MM.1S (cell line): ENCODE measurements at regions not wholly inside any gene's neighbourhood (a gene's known extent, or its start where the extent isn't known, plus 50 kb on each side); places are given as distances from the start of the nearest gene placed in this dataset.

Experiments used
- DNase-seq: peaks from one replicate; pipeline ENCODE4 v3.0.0-alpha.2; 2015
- H2AFZ ChIP-seq: fragments of 300-600 bp; sonication (generic); 2 replicates; pipeline ENCODE4 v1.6.0; 2016; ENCODE audit warnings: antibody characterized with exemption, low read length
- H3F3A ChIP-seq: fragments of 300-600 bp; sonication (generic); 2 replicates; pipeline ENCODE4 v1.6.1; 2016; ENCODE audit warnings: mild to moderate bottlenecking, antibody characterized with exemption, low read length, moderate library complexity, mixed read lengths; ENCODE audit not compliant: insufficient read depth
- H3K27ac ChIP-seq: fragments of 300-600 bp; sonication (generic); 2 replicates; pipeline ENCODE4 v1.5.1; 2016; ENCODE audit warnings: mild to moderate bottlenecking, low read length
- H3K27me3 ChIP-seq: fragments of 300-600 bp; sonication (generic); replicated peaks from 2 replicates; pipeline ENCODE4 v1.6.0; 2016; ENCODE audit warnings: low read length; ENCODE audit not compliant: insufficient read depth
- H3K36me3 ChIP-seq: fragments of 300-600 bp; sonication (generic); replicated peaks from 2 replicates; pipeline ENCODE4 v1.6.1; 2016; ENCODE audit warnings: mild to moderate bottlenecking, low read length, mixed read lengths; ENCODE audit not compliant: insufficient read depth
- H3K4me1 ChIP-seq: fragments of 300-600 bp; sonication (generic); 2 replicates; pipeline ENCODE4 v1.6.1; 2016; ENCODE audit warnings: low read length, mixed read lengths
- H3K4me2 ChIP-seq: fragments of 300-600 bp; sonication (generic); 2 replicates; pipeline ENCODE4 v1.6.0; 2016; ENCODE audit warnings: low read depth, low read length
- H3K4me3 ChIP-seq: fragments of 300-600 bp; sonication (generic); 2 replicates; pipeline ENCODE4 v1.5.1; 2016; ENCODE audit warnings: low read length, mixed read lengths
- H3K79me2 ChIP-seq: fragments of 300-600 bp; sonication (generic); 2 replicates; pipeline ENCODE4 v1.6.1; 2016; ENCODE audit warnings: mixed run types, low read length, mixed read lengths
- H3K9ac ChIP-seq: fragments of 300-600 bp; sonication (generic); 2 replicates; pipeline ENCODE4 v1.6.1; 2016; ENCODE audit warnings: low read length, mixed read lengths
- H3K9me2 ChIP-seq: fragments of 300-600 bp; sonication (generic); replicated peaks from 2 replicates; pipeline ENCODE4 v1.6.1; 2016; ENCODE audit warnings: mild to moderate bottlenecking, low read length, mixed read lengths; ENCODE audit not compliant: insufficient read depth
- H3K9me3 ChIP-seq: fragments of 300-600 bp; sonication (generic); replicated peaks from 2 replicates; pipeline ENCODE4 v1.6.1; 2016; ENCODE audit warnings: mild to moderate bottlenecking, low read length, mixed read lengths; ENCODE audit not compliant: insufficient read depth
- H4K20me1 ChIP-seq: fragments of 300-600 bp; sonication (generic); 2 replicates; pipeline ENCODE4 v1.6.1; 2016; ENCODE audit warnings: mild to moderate bottlenecking, low read length, moderate library complexity, mixed read lengths; ENCODE audit not compliant: insufficient read depth
- CTCF ChIP-seq: fragments of 300-600 bp; sonication (generic); IDR thresholded peaks from 2 replicates; pipeline ENCODE4 v1.5.1; 2016; ENCODE audit warnings: antibody characterized with exemption, low read length, mixed read lengths
- EZH2 ChIP-seq: fragments of 300-600 bp; sonication (generic); optimal IDR thresholded peaks from 2 replicates; pipeline ENCODE3; 2017; ENCODE audit warnings: low read depth, mild to moderate bottlenecking, antibody characterized with exemption, low read length, mixed read lengths
- EZH2phosphoT487 ChIP-seq: fragments of 300-600 bp; sonication (generic); IDR thresholded peaks from 2 replicates; pipeline ENCODE4 v1.6.1; 2018; ENCODE audit warnings: antibody characterized with exemption, low read length

GRCh38 chr2:217291259-217291658, 431.4 kb upstream of the TNP1 start:
- TF ChIP-seq EZH2phosphoT487: no peak
- no peak for TF ChIP-seq EZH2
- TF ChIP-seq CTCF: no peak

GRCh38 chr2:217290467-217290866, 430.6 kb upstream of the TNP1 start:
- no peaks in the 10 kb centered on the region for H4K20me1 ChIP-seq
- no peaks in the 10 kb centered on the region for H3K9me3 ChIP-seq
- no peak overlapping the region for H2AFZ ChIP-seq
- no peaks in the 10 kb centered on the region for H3K27me3 ChIP-seq
- H3K79me2 ChIP-seq: no peaks in the 10 kb centered on the region
- H3K4me3 ChIP-seq: no peak overlapping the region
- no peak for DNase-seq
- H3K36me3 ChIP-seq: no peaks in the 10 kb centered on the region
- no peak overlapping the region for H3K27ac ChIP-seq
- H3F3A ChIP-seq: no peaks in the 10 kb centered on the region
- no peaks in the 10 kb centered on the region for H3K4me1 ChIP-seq
- no peak overlapping the region for H3K4me2 ChIP-seq
- TF ChIP-seq EZH2: no peak
- no peak for TF ChIP-seq CTCF
- TF ChIP-seq EZH2phosphoT487: no peak
- no peak overlapping the region for H3K9ac ChIP-seq
- no peaks in the 10 kb centered on the region for H3K9me2 ChIP-seq

More at GRCh38 chr2:217291259-217291658, 431.4 kb upstream of the TNP1 start:
- no peak for DNase-seq
- no peaks in the 10 kb centered on the region for H3K9me2 ChIP-seq
- H3K9me3 ChIP-seq: no peaks in the 10 kb centered on the region
- H3K27me3 ChIP-seq: no peaks in the 10 kb centered on the region
- H4K20me1 ChIP-seq: no peaks in the 10 kb centered on the region
- H3K27ac ChIP-seq: no peak overlapping the region
- no peak overlapping the region for H3K4me2 ChIP-seq
- no peaks in the 10 kb centered on the region for H3F3A ChIP-seq
- H3K4me3 ChIP-seq: no peak overlapping the region
- no peaks in the 10 kb centered on the region for H3K4me1 ChIP-seq
- no peak overlapping the region for H3K9ac ChIP-seq
- H3K36me3 ChIP-seq: no peaks in the 10 kb centered on the region
- no peaks in the 10 kb centered on the region for H3K79me2 ChIP-seq
- H2AFZ ChIP-seq: no peak overlapping the region

- H3K79me2 ChIP-seq: no peaks in the 10 kb centered on the region
- no peak overlapping the region for H3K4me3 ChIP-seq
- H2AFZ ChIP-seq: no peak overlapping the region
- no peaks in the 10 kb centered on the region for H3F3A ChIP-seq
- DNase-seq: no peak
- no peak overlapping the region for H3K4me2 ChIP-seq
- H3K9me2 ChIP-seq: no peaks in the 10 kb centered on the region
- no peak for TF ChIP-seq CTCF
- no peak for TF ChIP-seq EZH2
- TF ChIP-seq EZH2phosphoT487: no peak
- H3K27ac ChIP-seq: no peak overlapping the region
- H4K20me1 ChIP-seq: no peaks in the 10 kb centered on the region
- H3K4me1 ChIP-seq: no peaks in the 10 kb centered on the region
- no peak overlapping the region for H3K9ac ChIP-seq
- no peaks in the 10 kb centered on the region for H3K9me3 ChIP-seq
- no peaks in the 10 kb centered on the region for H3K36me3 ChIP-seq
- no peaks in the 10 kb centered on the region for H3K27me3 ChIP-seq
These were observed 430.0 kb upstream of the TNP1 start for GRCh38 chr2:217289907-217290280.
